Tibial nerve (tissue), 4 donors: ENCODE measurements at regions not wholly inside any gene's neighbourhood (a gene's known extent, or its start where the extent isn't known, plus 50 kb on each side); places are given as distances from the start of the nearest gene placed in this dataset.

Source experiments
- DNase-seq, 2 donors: peaks; one replicate each; pipeline ENCODE4 v3.0.0-alpha.2; 2019; ENCODE audit warnings: low spot score in 2 of 2
- H3K27ac ChIP-seq, 4 donors: fragments of 200-600 bp; sonication (generic) in 3 of 4; one replicate each; pipeline ENCODE4 v1.5.1; 2017 to 2019; ENCODE audit warnings: mild to moderate bottlenecking in 1 of 4
- H3K27me3 ChIP-seq, 2 donors: fragments of 200-600 bp; sonication (generic) in 1 of 2; one replicate each; pipeline versions ENCODE4 v1.5.1 to v1.6.0; 2017 to 2019
- H3K36me3 ChIP-seq, 3 donors: fragments of 200-600 bp; sonication (generic); one replicate each; pipeline ENCODE4 v1.5.1; 2018 to 2019
- H3K4me1 ChIP-seq, 4 donors: fragments of 200-600 bp; sonication (generic) in 3 of 4; one replicate each; pipeline ENCODE4 v1.5.1; 2017 to 2019
- H3K4me3 ChIP-seq, 4 donors: fragments of 200-600 bp; sonication (generic) in 3 of 4; one replicate each; pipeline ENCODE4 v1.5.1; 2017 to 2019; ENCODE audit warnings: mild to moderate bottlenecking in 1 of 4, moderate library complexity in 1 of 4
- H3K9me3 ChIP-seq, 4 donors: fragments of 200-600 bp; sonication (generic) in 3 of 4; one replicate each; pipeline ENCODE4 v1.5.1; 2017 to 2019
- CTCF ChIP-seq, 5 experiments: fragments of 200-600 bp in 3 of 5; fragments of 450-650 bp in 2 of 5; sonication (generic) in 3 of 5; IDR thresholded peaks; one replicate each; pipeline ENCODE4 v1.5.1; 2016 to 2019; ENCODE audit warnings: antibody characterized with exemption in 5 of 5, mild to moderate bottlenecking in 3 of 5, moderate library complexity in 2 of 5
- EP300 ChIP-seq, 2 donors: sonication (generic); formaldehyde crosslinking; IDR thresholded peaks; one replicate each; pipeline ENCODE4 v1.6.1; 2017; ENCODE audit warnings: antibody characterized with exemption in 2 of 2, mild to moderate bottlenecking in 1 of 2
- POLR2A ChIP-seq, 2 donors: fragments of 450-650 bp; IDR thresholded peaks; one replicate each; pipeline ENCODE4 v1.6.1; 2017; ENCODE audit warnings: antibody characterized with exemption in 2 of 2, mild to moderate bottlenecking in 2 of 2, moderate library complexity in 2 of 2
- WGBS, 2 donors: methylation state at CpG; one replicate each; pipeline ENCODE4 v1.1.5; 2018; 5-methylcytosine and 5-hydroxymethylcytosine counted together

- TF ChIP-seq POLR2A (IDR thresholded peaks at IDR 0.05), result no peak
- TF ChIP-seq EP300 (IDR thresholded peaks at IDR 0.05), result no peak
- no peak for TF ChIP-seq CTCF (IDR thresholded peaks at IDR 0.05)
Observed at GRCh38 chr3:43970351-43970750, 271.3 kb upstream of the TOPAZ1 start.

GRCh38 chr3:43970920-43971319, 270.8 kb upstream of the TOPAZ1 start:
- no peak overlapping the region for H3K4me3 ChIP-seq
- peaks cover 0 to 14% (median 0%) of the 10 kb centered on the region in 4 donors for H3K4me1 ChIP-seq
- H3K27ac ChIP-seq, result no peak overlapping the region
- TF ChIP-seq EP300 (IDR thresholded peaks at IDR 0.05) (no peak), POLR2A (IDR thresholded peaks at IDR 0.05) (no peak), CTCF (IDR thresholded peaks at IDR 0.05) (no peak)
- no peaks in the 10 kb centered on the region for H3K27me3 ChIP-seq
- 21 to 45% methylated on average over 4 of the region's 4 CpGs for WGBS, 2 donors
- H3K9me3 ChIP-seq, result peaks cover 0 to 3% (median 0%) of the 10 kb centered on the region in 4 donors
- DNase-seq, result no peak
- H3K36me3 ChIP-seq, result no peaks in the 10 kb centered on the region

More at GRCh38 chr3:43970351-43970750, 271.3 kb upstream of the TOPAZ1 start:
- Histone ChIP-seq H3K4me1 (peaks cover 0 to 14% (median 0%) of the 10 kb centered on the region in 4 donors), H3K4me3 (no peak overlapping the region), H3K9me3 (no peaks in the 10 kb centered on the region), H3K27me3 (no peaks in the 10 kb centered on the region), H3K36me3 (no peaks in the 10 kb centered on the region), H3K27ac (no peak overlapping the region)
- 45 to 47% methylated on average over 8 of the region's 8 CpGs for WGBS, 2 donors
- no peak for DNase-seq

DNA sequence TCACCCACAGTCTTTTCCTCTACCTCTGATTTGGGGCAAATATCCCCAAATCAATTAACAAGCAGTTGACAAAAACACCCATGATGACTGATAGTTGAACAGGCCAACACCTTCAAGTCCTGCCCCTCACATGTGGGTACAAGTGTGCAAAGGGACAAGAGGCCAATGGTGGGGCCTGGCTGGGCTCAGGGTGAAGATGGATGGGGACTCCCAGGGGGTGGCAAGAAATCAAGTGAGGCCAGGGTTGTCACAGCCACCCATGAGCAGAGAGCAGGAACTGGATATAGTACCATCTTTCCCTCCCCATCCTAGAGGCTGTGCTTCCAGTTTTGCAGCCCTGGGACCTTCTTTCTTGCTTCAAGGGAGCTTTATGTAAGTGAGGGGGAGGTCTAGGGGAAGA, 270.2 kb upstream of the TOPAZ1 start:
- no peaks in the 10 kb centered on the region for H3K36me3 ChIP-seq
- no peak for TF ChIP-seq EP300 (IDR thresholded peaks at IDR 0.05)
- no peak for DNase-seq
- no peaks in the 10 kb centered on the region for H3K27me3 ChIP-seq
- H3K4me3 ChIP-seq, result no peak overlapping the region
- H3K27ac ChIP-seq, result no peak overlapping the region
- peaks cover 0 to 5% (median 0%) of the 10 kb centered on the region in 4 donors for H3K9me3 ChIP-seq
- H3K4me1 ChIP-seq, result peaks cover 0 to 14% (median 0%) of the 10 kb centered on the region in 4 donors

- WGBS, 2 donors, result 30 to 49% methylated on average over 2 of the region's 2 CpGs
- TF ChIP-seq CTCF (IDR thresholded peaks at IDR 0.05) (no peak), POLR2A (IDR thresholded peaks at IDR 0.05) (no peak), EP300 (IDR thresholded peaks at IDR 0.05) (no peak)
- Histone ChIP-seq H3K27ac (no peak overlapping the region), H3K4me3 (no peak overlapping the region), H3K27me3 (no peaks in the 10 kb centered on the region), H3K36me3 (no peaks in the 10 kb centered on the region), H3K4me1 (no peaks in the 10 kb centered on the region), H3K9me3 (peaks cover 0 to 5% (median 0%) of the 10 kb centered on the region in 4 donors)
- no peak for DNase-seq
Observed at GRCh38 chr3:43978708-43979107, 263.0 kb upstream of the TOPAZ1 start.

GRCh38 chr3:43979645-43980044, 262.0 kb upstream of the TOPAZ1 start:
- Histone ChIP-seq H3K27me3 (no peaks in the 10 kb centered on the region), H3K27ac (no peak overlapping the region), H3K4me1 (no peaks in the 10 kb centered on the region), H3K4me3 (no peak overlapping the region), H3K36me3 (no peaks in the 10 kb centered on the region), H3K9me3 (peaks cover 0 to 5% (median 0%) of the 10 kb centered on the region in 4 donors)
- TF ChIP-seq CTCF (IDR thresholded peaks at IDR 0.05), result no peak
- 88 to 91% methylated on average over 3 of the region's 3 CpGs for WGBS, 2 donors
- DNase-seq, result no peak
